SU-DHL-6 (cell line): ENCODE measurements at regions not wholly inside any gene's neighbourhood (a gene's known extent, or its start where the extent isn't known, plus 50 kb on each side); places are given as distances from the start of the nearest gene placed in this dataset.

ENCODE experiments used
- H2AFZ ChIP-seq: fragments of 200-600 bp; sonication (generic); 2 replicates; pipeline ENCODE4 v1.6.1; 2014; ENCODE audit warnings: low read depth, mild to moderate bottlenecking, moderate library complexity, mixed read lengths, antibody characterized with exemption, low read length; ENCODE audit not compliant: severe bottlenecking
- H3F3A ChIP-seq: fragments of 200-600 bp; shearing (Covaris generic); 2 replicates; pipeline ENCODE4 v1.6.0; 2016; ENCODE audit warnings: antibody characterized with exemption, mild to moderate bottlenecking; ENCODE audit not compliant: insufficient read depth
- H3K27ac ChIP-seq: fragments of 200-600 bp; sonication (generic); 2 replicates; pipeline ENCODE4 v1.5.1; 2016; ENCODE audit warnings: low read depth, mild to moderate bottlenecking, low read length, moderate library complexity, mixed read lengths
- H3K27me3 ChIP-seq: fragments of 200-600 bp; sonication (generic), shearing (Covaris generic); 2 replicates; pipeline ENCODE4 v1.6.0; 2014; ENCODE audit warnings: mild to moderate bottlenecking, low read length
- H3K36me3 ChIP-seq: fragments of 200-600 bp; sonication (generic); 2 replicates; pipeline ENCODE4 v1.6.1; 2014; ENCODE audit warnings: mild to moderate bottlenecking, low read length, mixed read lengths
- H3K4me2 ChIP-seq: fragments of 300-600, 200-600 bp; shearing (Covaris generic), sonication (generic); 2 replicates; pipeline ENCODE4 v1.6.0; 2014; ENCODE audit warnings: low read length, low read depth, mild to moderate bottlenecking; ENCODE audit not compliant: poor library complexity, severe bottlenecking
- H3K4me3 ChIP-seq: fragments of 200-600 bp; sonication (generic); 2 replicates; pipeline ENCODE4 v1.5.1; 2014; ENCODE audit warnings: antibody characterized with exemption, low read length, mild to moderate bottlenecking, mixed read lengths; ENCODE audit not compliant: insufficient read depth, poor library complexity, severe bottlenecking
- H3K79me2 ChIP-seq: fragments of 200-600 bp; sonication (generic); 2 replicates; pipeline ENCODE4 v1.6.1; 2014; ENCODE audit warnings: mild to moderate bottlenecking, low read length, moderate library complexity; ENCODE audit not compliant: insufficient read depth
- H3K9ac ChIP-seq: fragments of 200-600 bp; sonication (generic); 2 replicates; pipeline ENCODE4 v1.7.0; 2014; ENCODE audit warnings: mild to moderate bottlenecking, low read length
- H3K9me2 ChIP-seq: fragments of 200-600 bp; sonication (generic); replicated peaks from 2 replicates; pipeline ENCODE4 v1.6.1; 2014; ENCODE audit warnings: low read length; ENCODE audit not compliant: insufficient read depth
- H3K9me3 ChIP-seq: fragments of 200-600 bp; sonication (generic); 2 replicates; pipeline ENCODE4 v1.6.1; 2014; ENCODE audit warnings: low read length, mixed read lengths; ENCODE audit not compliant: insufficient read depth
- H4K20me1 ChIP-seq: fragments of 200-600 bp; sonication (generic); 2 replicates; pipeline ENCODE4 v1.6.1; 2014; ENCODE audit warnings: low read depth, mild to moderate bottlenecking, antibody characterized with exemption, low read length, moderate library complexity, mixed read lengths
- EZH2phosphoT487 ChIP-seq: fragments of 200-600 bp; sonication (generic), shearing (Covaris generic); conservative IDR thresholded peaks from 2 replicates; pipeline ENCODE4 v1.6.1; 2018; ENCODE audit warnings: mild to moderate bottlenecking, antibody characterized with exemption, low read length, moderate library complexity, mixed read lengths
- TF ChIP-seq, protein P1 (sequence below): fragments of 200-600 bp; sonication (generic); IDR thresholded peaks from one replicate; pipeline ENCODE4 v1.5.1; 2017; ENCODE audit warnings: antibody characterized with exemption, mild to moderate bottlenecking, low read length, moderate library complexity; ENCODE audit not compliant: insufficient read depth, poor library complexity, severe bottlenecking

DNA sequence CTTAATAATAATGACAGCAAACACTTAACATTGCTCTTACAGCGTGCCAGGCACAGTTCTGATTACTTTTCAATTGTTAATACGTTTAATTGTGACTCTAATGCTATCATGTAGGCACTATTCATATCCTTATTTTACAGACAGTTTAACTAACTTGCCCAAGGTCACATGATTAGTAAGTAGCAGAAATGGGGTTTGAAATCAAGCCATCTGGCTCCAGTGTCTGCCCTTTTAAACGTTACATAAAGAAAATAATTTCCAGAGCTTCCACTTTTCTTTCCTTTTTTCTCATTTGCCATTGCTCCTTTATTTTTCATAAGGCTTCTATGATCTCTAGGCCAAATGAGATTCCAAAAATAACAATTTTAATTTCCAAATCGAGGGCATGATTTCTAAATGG lies 50.6 kb upstream of the IKZF2 start:
- H4K20me1 ChIP-seq = no peaks in the 10 kb centered on the region
- no peak overlapping the region for H3K9ac ChIP-seq
- no peaks in the 10 kb centered on the region for H3K36me3 ChIP-seq
- H3K79me2 ChIP-seq = no peaks in the 10 kb centered on the region
- H3K4me3 ChIP-seq = no peak overlapping the region
- no peaks in the 10 kb centered on the region for H3F3A ChIP-seq
- H3K9me3 ChIP-seq = no peaks in the 10 kb centered on the region
- H3K4me2 ChIP-seq = no peak overlapping the region
- TF ChIP-seq EZH2phosphoT487 = no peak
- TF ChIP-seq, protein P1, sequence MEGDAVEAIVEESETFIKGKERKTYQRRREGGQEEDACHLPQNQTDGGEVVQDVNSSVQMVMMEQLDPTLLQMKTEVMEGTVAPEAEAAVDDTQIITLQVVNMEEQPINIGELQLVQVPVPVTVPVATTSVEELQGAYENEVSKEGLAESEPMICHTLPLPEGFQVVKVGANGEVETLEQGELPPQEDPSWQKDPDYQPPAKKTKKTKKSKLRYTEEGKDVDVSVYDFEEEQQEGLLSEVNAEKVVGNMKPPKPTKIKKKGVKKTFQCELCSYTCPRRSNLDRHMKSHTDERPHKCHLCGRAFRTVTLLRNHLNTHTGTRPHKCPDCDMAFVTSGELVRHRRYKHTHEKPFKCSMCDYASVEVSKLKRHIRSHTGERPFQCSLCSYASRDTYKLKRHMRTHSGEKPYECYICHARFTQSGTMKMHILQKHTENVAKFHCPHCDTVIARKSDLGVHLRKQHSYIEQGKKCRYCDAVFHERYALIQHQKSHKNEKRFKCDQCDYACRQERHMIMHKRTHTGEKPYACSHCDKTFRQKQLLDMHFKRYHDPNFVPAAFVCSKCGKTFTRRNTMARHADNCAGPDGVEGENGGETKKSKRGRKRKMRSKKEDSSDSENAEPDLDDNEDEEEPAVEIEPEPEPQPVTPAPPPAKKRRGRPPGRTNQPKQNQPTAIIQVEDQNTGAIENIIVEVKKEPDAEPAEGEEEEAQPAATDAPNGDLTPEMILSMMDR = no peak
- H3K9me2 ChIP-seq = no peaks in the 10 kb centered on the region
- H3K27me3 ChIP-seq = no peaks in the 10 kb centered on the region
- H3K27ac ChIP-seq = no peak overlapping the region
- H2AFZ ChIP-seq = no peak overlapping the region

GRCh38 chr2:213205944-213206343 lies 54.5 kb upstream of the IKZF2 start:
- Histone ChIP-seq H4K20me1 (no peaks in the 10 kb centered on the region), H3F3A (no peaks in the 10 kb centered on the region), H3K27ac (no peak overlapping the region), H3K9me3 (no peaks in the 10 kb centered on the region), H3K4me2 (no peak overlapping the region), H3K36me3 (no peaks in the 10 kb centered on the region), H2AFZ (no peak overlapping the region), H3K9me2 (no peaks in the 10 kb centered on the region), H3K9ac (no peak overlapping the region), H3K27me3 (no peaks in the 10 kb centered on the region), H3K79me2 (no peaks in the 10 kb centered on the region), H3K4me3 (no peak overlapping the region)
- TF ChIP-seq, protein P1 = no peak
- no peak for TF ChIP-seq EZH2phosphoT487

GRCh38 chr2:213213186-213213585 lies 61.8 kb upstream of the IKZF2 start:
- H3K9me2 ChIP-seq = no peaks in the 10 kb centered on the region
- no peaks in the 10 kb centered on the region for H3F3A ChIP-seq
- H3K27me3 ChIP-seq = no peaks in the 10 kb centered on the region
- H3K4me3 ChIP-seq = no peak overlapping the region
- no peaks in the 10 kb centered on the region for H3K79me2 ChIP-seq
- no peaks in the 10 kb centered on the region for H4K20me1 ChIP-seq
- H3K9me3 ChIP-seq = 0 out of 2 replicates have a peak, but pooled peaks cover 6% of the 10 kb centered on the region
- H3K4me2 ChIP-seq = no peak overlapping the region
- no peak overlapping the region for H3K9ac ChIP-seq
- H2AFZ ChIP-seq = no peak overlapping the region
- no peak for TF ChIP-seq EZH2phosphoT487
- no peak overlapping the region for H3K27ac ChIP-seq
- no peaks in the 10 kb centered on the region for H3K36me3 ChIP-seq

- H3K4me2 ChIP-seq = no peak overlapping the region
- H3K9ac ChIP-seq = no peak overlapping the region
- H4K20me1 ChIP-seq = no peaks in the 10 kb centered on the region
- H3K4me3 ChIP-seq = no peak overlapping the region
- H3K9me3 ChIP-seq = 0 out of 2 replicates have a peak, but pooled peaks cover 6% of the 10 kb centered on the region
- TF ChIP-seq, protein P1 = no peak
- TF ChIP-seq EZH2phosphoT487 = no peak
- H3K9me2 ChIP-seq = no peaks in the 10 kb centered on the region
- no peaks in the 10 kb centered on the region for H3K79me2 ChIP-seq
- no peak overlapping the region for H2AFZ ChIP-seq
- no peak overlapping the region for H3K27ac ChIP-seq
- no peaks in the 10 kb centered on the region for H3F3A ChIP-seq
- H3K36me3 ChIP-seq = no peaks in the 10 kb centered on the region
- no peaks in the 10 kb centered on the region for H3K27me3 ChIP-seq
Measured at GRCh38 chr2:213214209-213214608, 62.8 kb upstream of the IKZF2 start.
